HCT116 (cell line): ENCODE measurements at regions not wholly inside any gene's neighbourhood (a gene's known extent, or its start where the extent isn't known, plus 50 kb on each side); places are given as distances from the start of the nearest gene placed in this dataset.

Experiments
- ATF3 ChIP-seq: IDR thresholded peaks from 2 replicates; pipeline ENCODE4 v1.6.1; 2012
- ELF1 ChIP-seq: IDR thresholded peaks from 2 replicates; pipeline ENCODE4 v1.6.1; 2012; ENCODE audit warnings: low read depth, borderline replicate concordance
- FOSL1 ChIP-seq: IDR thresholded peaks from 2 replicates; pipeline ENCODE4 v1.6.1; 2012; ENCODE audit warnings: low read depth
- POLR2AphosphoS5 ChIP-seq: IDR thresholded peaks from 2 replicates; pipeline ENCODE4 v1.6.1; 2011; ENCODE audit warnings: mild to moderate bottlenecking, low read depth, low read length, moderate library complexity
- ZNF274 ChIP-seq: fragments of 200-500 bp; sonication (Bioruptor generic); IDR thresholded peaks from 2 replicates; pipeline ENCODE4 v1.6.1; 2014; ENCODE audit warnings: mild to moderate bottlenecking, low read depth, low read length, inconsistent platforms
- TF ChIP-seq, protein P1 (sequence below): IDR thresholded peaks from 2 replicates; pipeline ENCODE4 v1.6.1; 2012; ENCODE audit warnings: low read depth
- TF ChIP-seq, protein P2 (sequence below): IDR thresholded peaks from 2 replicates; pipeline ENCODE4 v1.6.1; 2012

- TF ChIP-seq FOSL1 (no peak; the same call in 1 of the 2 replicates), ELF1 (no peak), ZNF274 (no peak), ATF3 (no peak), POLR2AphosphoS5 (no peak)
- TF ChIP-seq, protein P1, sequence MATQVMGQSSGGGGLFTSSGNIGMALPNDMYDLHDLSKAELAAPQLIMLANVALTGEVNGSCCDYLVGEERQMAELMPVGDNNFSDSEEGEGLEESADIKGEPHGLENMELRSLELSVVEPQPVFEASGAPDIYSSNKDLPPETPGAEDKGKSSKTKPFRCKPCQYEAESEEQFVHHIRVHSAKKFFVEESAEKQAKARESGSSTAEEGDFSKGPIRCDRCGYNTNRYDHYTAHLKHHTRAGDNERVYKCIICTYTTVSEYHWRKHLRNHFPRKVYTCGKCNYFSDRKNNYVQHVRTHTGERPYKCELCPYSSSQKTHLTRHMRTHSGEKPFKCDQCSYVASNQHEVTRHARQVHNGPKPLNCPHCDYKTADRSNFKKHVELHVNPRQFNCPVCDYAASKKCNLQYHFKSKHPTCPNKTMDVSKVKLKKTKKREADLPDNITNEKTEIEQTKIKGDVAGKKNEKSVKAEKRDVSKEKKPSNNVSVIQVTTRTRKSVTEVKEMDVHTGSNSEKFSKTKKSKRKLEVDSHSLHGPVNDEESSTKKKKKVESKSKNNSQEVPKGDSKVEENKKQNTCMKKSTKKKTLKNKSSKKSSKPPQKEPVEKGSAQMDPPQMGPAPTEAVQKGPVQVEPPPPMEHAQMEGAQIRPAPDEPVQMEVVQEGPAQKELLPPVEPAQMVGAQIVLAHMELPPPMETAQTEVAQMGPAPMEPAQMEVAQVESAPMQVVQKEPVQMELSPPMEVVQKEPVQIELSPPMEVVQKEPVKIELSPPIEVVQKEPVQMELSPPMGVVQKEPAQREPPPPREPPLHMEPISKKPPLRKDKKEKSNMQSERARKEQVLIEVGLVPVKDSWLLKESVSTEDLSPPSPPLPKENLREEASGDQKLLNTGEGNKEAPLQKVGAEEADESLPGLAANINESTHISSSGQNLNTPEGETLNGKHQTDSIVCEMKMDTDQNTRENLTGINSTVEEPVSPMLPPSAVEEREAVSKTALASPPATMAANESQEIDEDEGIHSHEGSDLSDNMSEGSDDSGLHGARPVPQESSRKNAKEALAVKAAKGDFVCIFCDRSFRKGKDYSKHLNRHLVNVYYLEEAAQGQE: no peak
- TF ChIP-seq, protein P2, sequence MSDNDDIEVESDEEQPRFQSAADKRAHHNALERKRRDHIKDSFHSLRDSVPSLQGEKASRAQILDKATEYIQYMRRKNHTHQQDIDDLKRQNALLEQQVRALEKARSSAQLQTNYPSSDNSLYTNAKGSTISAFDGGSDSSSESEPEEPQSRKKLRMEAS: no peak
Observed at GRCh38 chrX:118272242-118272641, 73.7 kb upstream of the WDR44 start.
